ENCODE measurements at regions not wholly inside any gene's neighbourhood (a gene's known extent, or its start where the extent isn't known, plus 50 kb on each side); places are given as distances from the start of the nearest gene placed in this dataset.

- TF ChIP-seq EZH2 (IDR thresholded peaks at IDR 0.05; ENCODE audit: insufficient read depth, poor library complexity, severe bottlenecking) (no peak), EZH2phosphoT487 (IDR thresholded peaks at IDR 0.05; ENCODE audit: insufficient read depth, low read depth) (no peak)
These were observed 1568.2 kb upstream of the SEL1L start for GRCh38 chr14:83101846-83102245.
